K562 (cell line): ENCODE measurements at regions not wholly inside any gene's neighbourhood (a gene's known extent, or its start where the extent isn't known, plus 50 kb on each side); places are given as distances from the start of the nearest gene placed in this dataset.

Experiments used
- BHLHE40 ChIP-seq: IDR thresholded peaks from 2 replicates; pipeline ENCODE4 v1.6.1; 2011; ENCODE audit warnings: low read length, improper control_type of control experiment
- CREM ChIP-seq: IDR thresholded peaks from 2 replicates; pipeline ENCODE4 v1.6.1; 2014; ENCODE audit warnings: antibody characterized with exemption, low read depth
- CTBP1 ChIP-seq: fragments of 450-650 bp; IDR thresholded peaks from 2 replicates; pipeline ENCODE4 v1.6.1; 2016; ENCODE audit warnings: borderline replicate concordance
- ESRRB ChIP-seq: fragments of 250-450 bp; sonication (Bioruptor Pico); IDR thresholded peaks from 2 replicates; pipeline ENCODE4 v1.5.0; 2020; ENCODE audit warnings: mild to moderate bottlenecking, moderate library complexity, borderline replicate concordance
- GTF2F1 ChIP-seq: IDR thresholded peaks from 2 replicates; pipeline ENCODE4 v1.6.1; 2011; ENCODE audit warnings: low read depth, low read length, improper control_type of control experiment
- KLF13 ChIP-seq: fragments of 450-650 bp; IDR thresholded peaks from 2 replicates; pipeline ENCODE4 v1.6.1; 2016; ENCODE audit warnings: missing genetic modification characterization, low read depth, mild to moderate bottlenecking, missing compliant biosample characterization, moderate library complexity, borderline replicate concordance
- MEF2D ChIP-seq: conservative IDR thresholded peaks from 2 replicates; pipeline ENCODE4 v1.6.1; 2016; ENCODE audit warnings: low read depth, missing genetic modification characterization, missing compliant biosample characterization
- MTF1 ChIP-seq: fragments of 250-450 bp; sonication (Bioruptor Pico); IDR thresholded peaks from 2 replicates; pipeline ENCODE4 v1.9.0; 2021; ENCODE audit warnings: moderate library complexity, mild to moderate bottlenecking, inconsistent platforms, borderline replicate concordance
- SNRNP70 ChIP-seq: fragments of 200-400 bp; formaldehyde crosslinking; optimal IDR thresholded peaks from 2 replicates; pipeline ENCODE3; 2017; ENCODE audit warnings: low read depth, low read length
- TAF9B ChIP-seq: fragments of 450-650 bp; IDR thresholded peaks from 2 replicates; pipeline ENCODE4 v1.6.1; 2018; ENCODE audit warnings: mild to moderate bottlenecking; ENCODE audit not compliant: partially characterized antibody
- TF ChIP-seq, protein P1 (sequence below), 3 experiments: IDR thresholded peaks in 2 of 3; conservative IDR thresholded peaks in 1 of 3; 2 replicates each; pipeline ENCODE4 v1.5.1; 2011 to 2012; ENCODE audit warnings: low read length in 3 of 3, mild to moderate bottlenecking in 3 of 3, control low read depth in 2 of 3, improper control_type of control experiment in 1 of 3, inconsistent platforms in 1 of 3, low read depth in 1 of 3, mixed read lengths in 1 of 3, moderate library complexity in 1 of 3; ENCODE audit not compliant: insufficient read depth in 2 of 3

DNA sequence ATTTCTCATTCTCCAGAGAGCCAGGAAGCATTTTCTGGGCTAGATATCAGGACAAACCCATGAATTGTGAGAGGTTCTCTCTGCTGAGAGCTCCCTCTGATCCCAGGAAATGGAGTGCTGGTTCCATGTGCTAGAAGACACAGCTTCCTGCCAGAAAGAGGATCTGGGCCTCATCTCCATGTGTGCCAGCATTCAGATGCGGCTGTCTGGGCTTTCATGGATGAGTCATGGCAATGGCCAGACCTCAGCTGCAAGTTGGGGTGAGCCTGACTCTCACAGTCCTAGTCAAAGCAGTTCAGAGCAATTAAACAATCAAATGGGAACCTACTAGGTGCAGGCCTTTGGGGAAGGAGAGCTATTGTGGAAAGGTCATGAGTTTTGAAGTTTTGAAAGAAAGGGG, 82.3 kb upstream of the EED start:
- TF ChIP-seq, protein P1, sequence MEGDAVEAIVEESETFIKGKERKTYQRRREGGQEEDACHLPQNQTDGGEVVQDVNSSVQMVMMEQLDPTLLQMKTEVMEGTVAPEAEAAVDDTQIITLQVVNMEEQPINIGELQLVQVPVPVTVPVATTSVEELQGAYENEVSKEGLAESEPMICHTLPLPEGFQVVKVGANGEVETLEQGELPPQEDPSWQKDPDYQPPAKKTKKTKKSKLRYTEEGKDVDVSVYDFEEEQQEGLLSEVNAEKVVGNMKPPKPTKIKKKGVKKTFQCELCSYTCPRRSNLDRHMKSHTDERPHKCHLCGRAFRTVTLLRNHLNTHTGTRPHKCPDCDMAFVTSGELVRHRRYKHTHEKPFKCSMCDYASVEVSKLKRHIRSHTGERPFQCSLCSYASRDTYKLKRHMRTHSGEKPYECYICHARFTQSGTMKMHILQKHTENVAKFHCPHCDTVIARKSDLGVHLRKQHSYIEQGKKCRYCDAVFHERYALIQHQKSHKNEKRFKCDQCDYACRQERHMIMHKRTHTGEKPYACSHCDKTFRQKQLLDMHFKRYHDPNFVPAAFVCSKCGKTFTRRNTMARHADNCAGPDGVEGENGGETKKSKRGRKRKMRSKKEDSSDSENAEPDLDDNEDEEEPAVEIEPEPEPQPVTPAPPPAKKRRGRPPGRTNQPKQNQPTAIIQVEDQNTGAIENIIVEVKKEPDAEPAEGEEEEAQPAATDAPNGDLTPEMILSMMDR (IDR thresholded peaks at IDR 0.05 in 2 of 3, conservative IDR thresholded peaks at IDR 0.05 in 1 of 3; ENCODE audit: insufficient read depth in 2 of 3, low read depth in 1 of 3, low read length in 3 of 3): no peak
- TF ChIP-seq CREM (no peak), MTF1 (no peak), BHLHE40 (no peak), GTF2F1 (no peak), MEF2D (tag) (no peak), TAF9B (no peak), KLF13 (tag) (no peak), CTBP1 (no peak), SNRNP70 (no peak), ESRRB (CRISPR knock-in tag) (no peak)
